Glomerular visceral epithelial cell (primary cell): ENCODE measurements at regions not wholly inside any gene's neighbourhood (a gene's known extent, or its start where the extent isn't known, plus 50 kb on each side); places are given as distances from the start of the nearest gene placed in this dataset.

ENCODE experiments used
- DNase-seq: peaks from one replicate; pipeline ENCODE4 v3.0.0-alpha.2; 2016; ENCODE audit errors: extremely low spot score

- no peak for DNase-seq
Measured at GRCh38 chr5:76030343-76030742, 52.8 kb upstream of the SV2C start.

GRCh38 chr5:76029739-76030138 is 53.4 kb upstream of the SV2C start:
- no peak for DNase-seq

- no peak for DNase-seq
Measured at GRCh38 chr5:76025790-76026189, 57.4 kb upstream of the SV2C start.

GRCh38 chr5:76025069-76025468 is 58.1 kb upstream of the SV2C start:
- DNase-seq: no peak

- DNase-seq: no peak
Measured at GRCh38 chr5:76022611-76023010, 60.6 kb upstream of the SV2C start.

- DNase-seq: no peak
Measured at GRCh38 chr5:76021936-76022584, 61.1 kb upstream of the SV2C start.

GRCh38 chr5:76016258-76016657 is 66.9 kb upstream of the SV2C start:
- DNase-seq: no peak

GRCh38 chr5:76014005-76014404 is 69.2 kb upstream of the SV2C start:
- DNase-seq: no peak

GRCh38 chr5:76007904-76008303 is 75.3 kb upstream of the SV2C start:
- no peak for DNase-seq

GRCh38 chr5:76000582-76000981 is 82.6 kb upstream of the SV2C start:
- no peak for DNase-seq

GRCh38 chr5:75993643-75994520 is 89.3 kb upstream of the SV2C start:
- DNase-seq: no peak

GRCh38 chr5:75993183-75993582 is 90.0 kb upstream of the SV2C start:
- no peak for DNase-seq

- no peak for DNase-seq
Measured at GRCh38 chr5:75992753-75993152, 90.4 kb upstream of the SV2C start.

GRCh38 chr5:75985077-75985476 is 98.1 kb upstream of the SV2C start:
- DNase-seq: no peak

- DNase-seq: no peak
Measured at GRCh38 chr5:75975496-75975895, 107.7 kb upstream of the SV2C start.

GRCh38 chr5:75965292-75965691 is 117.9 kb upstream of the SV2C start:
- DNase-seq: no peak

GRCh38 chr5:75964008-75964407 is 119.2 kb upstream of the SV2C start:
- no peak for DNase-seq

- DNase-seq: no peak
Measured at GRCh38 chr5:75963554-75963953, 119.6 kb upstream of the SV2C start.

GRCh38 chr5:75961818-75962217 is 121.4 kb upstream of the SV2C start:
- DNase-seq: no peak

- no peak for DNase-seq
Measured at GRCh38 chr5:75960129-75960528, 123.1 kb upstream of the SV2C start.

- DNase-seq: no peak
Measured at GRCh38 chr5:75952963-75953362, 130.2 kb upstream of the SV2C start.

- DNase-seq: no peak
Measured at GRCh38 chr5:75952291-75952690, 130.9 kb upstream of the SV2C start.

- DNase-seq: no peak
Measured at GRCh38 chr5:75951716-75952115, 131.5 kb upstream of the SV2C start.
